Suprapubic skin (tissue), 4 donors: ENCODE measurements at regions not wholly inside any gene's neighbourhood (a gene's known extent, or its start where the extent isn't known, plus 50 kb on each side); places are given as distances from the start of the nearest gene placed in this dataset.

Source experiments
- DNase-seq, 2 donors: peaks; one replicate each; pipeline ENCODE4 v3.0.0-alpha.2; 2019; ENCODE audit warnings: low spot score in 2 of 2
- H3K27ac ChIP-seq: fragments of 200-600 bp; sonication (generic); one replicate; pipeline ENCODE4 v1.5.1; 2019
- H3K27me3 ChIP-seq: fragments of 200-600 bp; sonication (generic); one replicate; pipeline ENCODE4 v1.5.1; 2019
- H3K36me3 ChIP-seq: fragments of 200-600 bp; sonication (generic); one replicate; pipeline ENCODE4 v1.5.1; 2019
- H3K4me1 ChIP-seq: fragments of 200-600 bp; sonication (generic); one replicate; pipeline ENCODE4 v1.5.1; 2019
- H3K4me3 ChIP-seq: fragments of 200-600 bp; sonication (generic); one replicate; pipeline ENCODE4 v1.5.1; 2019; ENCODE audit warnings: mild to moderate bottlenecking
- H3K9me3 ChIP-seq: fragments of 200-600 bp; sonication (generic); one replicate; pipeline ENCODE4 v1.5.1; 2019
- EP300 ChIP-seq: sonication (generic); formaldehyde crosslinking; IDR thresholded peaks from one replicate; pipeline ENCODE4 v1.6.1; 2017; ENCODE audit warnings: antibody characterized with exemption
- POLR2A ChIP-seq, 2 donors: fragments of 450-650 bp; IDR thresholded peaks; one replicate each; pipeline ENCODE4 v1.6.1; 2017; ENCODE audit warnings: antibody characterized with exemption in 2 of 2, mild to moderate bottlenecking in 2 of 2, moderate library complexity in 2 of 2
- POLR2AphosphoS5 ChIP-seq, 3 donors: sonication (generic); formaldehyde crosslinking; IDR thresholded peaks; one replicate each; pipeline ENCODE4 v1.6.1; 2017; ENCODE audit warnings: antibody characterized with exemption in 3 of 3
- WGBS: methylation state at CpG from one replicate; pipeline ENCODE4 v1.1.5; 2018; 5-methylcytosine and 5-hydroxymethylcytosine counted together
- TF ChIP-seq, protein P1 (sequence below), 2 donors: fragments of 200-600 bp in 1 of 2; fragments of 450-650 bp in 1 of 2; sonication (generic) in 1 of 2; IDR thresholded peaks; one replicate each; pipeline ENCODE4 v1.5.1; 2016 to 2019; ENCODE audit warnings: antibody characterized with exemption in 2 of 2, mild to moderate bottlenecking in 1 of 2, moderate library complexity in 1 of 2

DNA sequence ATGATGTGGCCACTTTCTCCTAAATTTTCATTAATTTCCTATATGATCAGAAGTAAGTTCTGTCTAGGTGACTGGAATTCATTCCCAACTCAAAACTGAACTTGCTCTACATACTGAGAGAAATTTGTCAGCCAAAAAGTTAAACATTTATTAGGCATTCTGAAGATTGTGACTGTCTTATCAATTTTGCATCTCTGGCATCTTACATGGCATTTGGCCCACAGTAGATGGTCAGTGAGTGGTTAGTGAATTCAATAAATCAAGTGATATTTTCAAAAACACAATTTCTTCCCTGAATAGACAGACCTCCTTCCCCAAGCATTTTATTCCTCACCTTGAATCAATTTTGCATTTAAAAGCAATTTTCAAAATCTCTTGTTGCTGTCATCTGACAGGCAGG lies 363.2 kb upstream of the NBEA start:
- no peak for DNase-seq
- Histone ChIP-seq H3K4me1 (no peaks in the 10 kb centered on the region), H3K9me3 (no peaks in the 10 kb centered on the region), H3K27me3 (no peaks in the 10 kb centered on the region), H3K4me3 (no peak overlapping the region), H3K27ac (no peak overlapping the region), H3K36me3 (no peaks in the 10 kb centered on the region)
- TF ChIP-seq POLR2AphosphoS5 (IDR thresholded peaks at IDR 0.05) (no peak), POLR2A (IDR thresholded peaks at IDR 0.05) (no peak), EP300 (no peak)
- TF ChIP-seq, protein P1, sequence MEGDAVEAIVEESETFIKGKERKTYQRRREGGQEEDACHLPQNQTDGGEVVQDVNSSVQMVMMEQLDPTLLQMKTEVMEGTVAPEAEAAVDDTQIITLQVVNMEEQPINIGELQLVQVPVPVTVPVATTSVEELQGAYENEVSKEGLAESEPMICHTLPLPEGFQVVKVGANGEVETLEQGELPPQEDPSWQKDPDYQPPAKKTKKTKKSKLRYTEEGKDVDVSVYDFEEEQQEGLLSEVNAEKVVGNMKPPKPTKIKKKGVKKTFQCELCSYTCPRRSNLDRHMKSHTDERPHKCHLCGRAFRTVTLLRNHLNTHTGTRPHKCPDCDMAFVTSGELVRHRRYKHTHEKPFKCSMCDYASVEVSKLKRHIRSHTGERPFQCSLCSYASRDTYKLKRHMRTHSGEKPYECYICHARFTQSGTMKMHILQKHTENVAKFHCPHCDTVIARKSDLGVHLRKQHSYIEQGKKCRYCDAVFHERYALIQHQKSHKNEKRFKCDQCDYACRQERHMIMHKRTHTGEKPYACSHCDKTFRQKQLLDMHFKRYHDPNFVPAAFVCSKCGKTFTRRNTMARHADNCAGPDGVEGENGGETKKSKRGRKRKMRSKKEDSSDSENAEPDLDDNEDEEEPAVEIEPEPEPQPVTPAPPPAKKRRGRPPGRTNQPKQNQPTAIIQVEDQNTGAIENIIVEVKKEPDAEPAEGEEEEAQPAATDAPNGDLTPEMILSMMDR (IDR thresholded peaks at IDR 0.05), result no peak

DNA sequence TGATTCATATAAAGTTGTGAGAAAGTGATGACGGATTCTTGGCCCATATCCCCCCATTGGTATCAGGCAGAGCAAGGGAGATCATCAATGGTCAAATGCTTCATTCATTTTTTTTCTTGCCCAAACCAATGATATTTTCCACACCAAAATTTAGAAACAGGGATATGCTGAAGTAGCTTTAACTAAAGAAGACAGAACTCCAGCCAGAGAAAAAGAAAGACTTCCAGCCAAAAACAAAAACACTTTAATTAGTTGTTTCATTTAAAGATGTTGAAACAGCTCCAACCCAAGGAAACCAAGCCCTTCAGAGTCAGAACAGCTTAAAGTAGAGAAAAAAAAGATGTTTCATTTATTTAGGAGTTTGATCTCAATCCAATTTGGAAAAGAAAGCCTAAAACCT lies 358.9 kb upstream of the NBEA start:
- TF ChIP-seq, protein P1 (IDR thresholded peaks at IDR 0.05), result no peak
- TF ChIP-seq POLR2AphosphoS5 (IDR thresholded peaks at IDR 0.05), result no peak
- 70% methylated on average over 1 of the region's 1 CpG for WGBS
- Histone ChIP-seq H3K27me3 (no peaks in the 10 kb centered on the region), H3K36me3 (no peaks in the 10 kb centered on the region), H3K4me1 (no peaks in the 10 kb centered on the region), H3K9me3 (no peaks in the 10 kb centered on the region), H3K27ac (no peak overlapping the region), H3K4me3 (no peak overlapping the region)
- no peak for DNase-seq

DNA sequence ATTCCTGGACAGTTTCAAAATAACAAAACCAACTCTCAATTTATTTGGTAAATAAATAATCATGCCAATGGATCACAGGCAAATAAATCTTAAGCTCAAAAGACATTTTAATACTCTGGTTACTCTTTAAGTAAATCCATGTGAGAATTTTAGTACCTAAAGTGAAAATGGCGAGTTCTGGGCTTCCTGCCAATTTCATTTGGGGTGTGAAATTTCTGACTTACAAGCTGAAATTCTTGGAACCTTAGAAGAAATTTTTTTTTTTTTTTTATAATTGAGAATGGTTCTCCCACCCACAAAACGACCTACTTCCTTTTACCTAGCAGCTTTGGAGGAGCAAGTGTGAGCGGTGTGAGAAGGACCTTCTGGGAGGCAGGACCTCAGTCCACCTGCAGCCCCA lies 354.5 kb upstream of the NBEA start:
- H3K9me3 ChIP-seq, result no peaks in the 10 kb centered on the region
- H3K36me3 ChIP-seq, result no peaks in the 10 kb centered on the region
- TF ChIP-seq, protein P1 (IDR thresholded peaks at IDR 0.05), result no peak
- no peak for TF ChIP-seq POLR2A (IDR thresholded peaks at IDR 0.05)
- TF ChIP-seq EP300, result no peak
- TF ChIP-seq POLR2AphosphoS5 (IDR thresholded peaks at IDR 0.05), result no peak
- DNase-seq, result no peak
- WGBS, result 31% methylated on average over 3 of the region's 3 CpGs
- H3K27ac ChIP-seq, result no peak overlapping the region
- H3K4me1 ChIP-seq, result no peaks in the 10 kb centered on the region
- no peak overlapping the region for H3K4me3 ChIP-seq
- H3K27me3 ChIP-seq, result no peaks in the 10 kb centered on the region

DNA sequence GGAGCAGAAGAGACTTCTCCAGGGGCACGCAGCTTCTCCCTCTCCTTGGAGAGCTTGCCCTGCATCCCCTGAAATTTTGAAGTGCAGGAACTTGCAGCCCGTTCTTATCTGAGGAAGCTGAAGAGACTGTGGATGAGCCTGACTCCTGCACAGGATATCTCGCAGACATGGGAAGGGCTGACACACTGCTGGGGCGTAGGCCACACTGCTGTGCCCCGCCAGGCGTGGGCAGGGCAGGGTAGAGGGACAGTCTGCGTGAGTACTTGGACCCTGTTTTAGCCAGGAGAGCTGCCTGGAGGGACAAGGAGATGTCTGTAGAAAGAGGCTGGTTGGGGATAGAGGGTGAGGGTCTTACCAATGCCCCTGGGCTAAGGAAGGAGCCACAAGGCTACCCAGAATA lies 353.7 kb upstream of the NBEA start:
- Histone ChIP-seq H3K27ac (no peak overlapping the region), H3K4me3 (no peak overlapping the region), H3K27me3 (no peaks in the 10 kb centered on the region), H3K4me1 (no peaks in the 10 kb centered on the region), H3K9me3 (no peaks in the 10 kb centered on the region), H3K36me3 (no peaks in the 10 kb centered on the region)
- TF ChIP-seq, protein P1 (IDR thresholded peaks at IDR 0.05), result no peak
- TF ChIP-seq EP300 (no peak), POLR2A (IDR thresholded peaks at IDR 0.05) (no peak), POLR2AphosphoS5 (IDR thresholded peaks at IDR 0.05) (no peak)
- 94% methylated on average over 3 of the region's 7 CpGs for WGBS
- no peak for DNase-seq

DNA sequence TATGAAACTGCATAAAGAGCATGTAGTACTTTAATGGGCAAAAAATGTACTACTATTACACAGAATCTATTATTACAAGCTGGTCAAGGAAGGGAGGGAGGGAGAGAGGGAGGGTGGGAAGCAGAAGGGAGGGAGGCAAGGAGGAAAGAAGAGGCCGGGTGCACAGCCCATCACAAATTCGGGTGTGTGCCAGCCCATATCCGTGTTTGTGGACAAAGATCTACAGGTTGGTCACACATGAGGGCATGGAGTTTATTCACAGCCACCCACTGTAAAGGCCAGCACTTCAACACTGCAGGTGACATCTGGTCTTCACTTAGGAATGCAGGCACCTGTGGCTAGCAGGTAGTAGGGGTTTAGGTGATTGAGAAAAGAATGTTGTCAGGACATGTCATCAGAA lies 352.5 kb upstream of the NBEA start:
- no peaks in the 10 kb centered on the region for H3K9me3 ChIP-seq
- 87% methylated on average over 3 of the region's 3 CpGs for WGBS
- H3K27ac ChIP-seq, result no peak overlapping the region
- H3K4me1 ChIP-seq, result no peaks in the 10 kb centered on the region
- no peak overlapping the region for H3K4me3 ChIP-seq
- TF ChIP-seq EP300, result no peak
- TF ChIP-seq, protein P1 (IDR thresholded peaks at IDR 0.05), result no peak
- no peak for TF ChIP-seq POLR2A (IDR thresholded peaks at IDR 0.05)
- TF ChIP-seq POLR2AphosphoS5 (IDR thresholded peaks at IDR 0.05), result no peak
- no peaks in the 10 kb centered on the region for H3K36me3 ChIP-seq
- no peaks in the 10 kb centered on the region for H3K27me3 ChIP-seq
- no peak for DNase-seq
